Liver (tissue), 8 donors: ENCODE measurements at regions not wholly inside any gene's neighbourhood (a gene's known extent, or its start where the extent isn't known, plus 50 kb on each side); places are given as distances from the start of the nearest gene placed in this dataset.

ENCODE experiments used
- DNase-seq: peaks from one replicate; pipeline ENCODE4 v3.0.0-alpha.2; 2017; ENCODE audit warnings: low spot score
- H3K27ac ChIP-seq, 2 donors: one replicate each; pipeline ENCODE4 v1.7.0; 2013; ENCODE audit warnings: inconsistent platforms in 2 of 2, low read length in 2 of 2, control low read depth in 1 of 2, low read depth in 1 of 2, mild to moderate bottlenecking in 1 of 2
- H3K27me3 ChIP-seq, 4 donors: one replicate each; pipeline versions ENCODE4 v1.6.1 to v1.7.0; 2013; ENCODE audit warnings: low read length in 3 of 4, inconsistent platforms in 1 of 4, mild to moderate bottlenecking in 1 of 4, moderate library complexity in 1 of 4; ENCODE audit not compliant: control insufficient read depth in 4 of 4, insufficient read depth in 4 of 4
- H3K36me3 ChIP-seq, 4 donors: one replicate each; pipeline versions ENCODE4 v1.6.1 to v1.7.0; 2013; ENCODE audit warnings: low read length in 3 of 4, mild to moderate bottlenecking in 3 of 4, low read depth in 1 of 4, moderate library complexity in 1 of 4; ENCODE audit not compliant: control insufficient read depth in 4 of 4, insufficient read depth in 3 of 4
- H3K4me1 ChIP-seq, 4 donors: one replicate each; pipeline versions ENCODE4 v1.6.1 to v1.7.0; 2013; ENCODE audit warnings: low read length in 3 of 4, mild to moderate bottlenecking in 3 of 4, moderate library complexity in 1 of 4; ENCODE audit not compliant: control insufficient read depth in 4 of 4, insufficient read depth in 4 of 4
- H3K4me3 ChIP-seq, 3 donors: one replicate each; pipeline versions ENCODE4 v1.6.1 to v1.7.0; 2013; ENCODE audit warnings: low read length in 3 of 3, control low read depth in 1 of 3, low read depth in 1 of 3, mild to moderate bottlenecking in 1 of 3
- H3K9ac ChIP-seq, 2 donors: one replicate each; pipeline ENCODE4 v1.7.0; 2013; ENCODE audit warnings: low read length in 2 of 2, mild to moderate bottlenecking in 2 of 2, moderate library complexity in 2 of 2, control low read depth in 1 of 2, low read depth in 1 of 2
- H3K9me3 ChIP-seq, 4 donors: one replicate each; pipeline versions ENCODE4 v1.6.1 to v1.7.0; 2013; ENCODE audit warnings: low read length in 3 of 4; ENCODE audit not compliant: control insufficient read depth in 4 of 4
- ATF3 ChIP-seq: IDR thresholded peaks from 2 replicates; pipeline ENCODE4 v1.6.1; 2016; ENCODE audit warnings: antibody characterized with exemption
- EGR1 ChIP-seq, 2 donors: IDR thresholded peaks; 2 replicates each; pipeline ENCODE4 v1.6.1; 2016 to 2018; ENCODE audit warnings: antibody characterized with exemption in 2 of 2, low read depth in 2 of 2
- FOXA1 ChIP-seq: IDR thresholded peaks from 2 replicates; pipeline ENCODE4 v1.6.1; 2016; ENCODE audit warnings: antibody characterized with exemption
- FOXA2 ChIP-seq: IDR thresholded peaks from 2 replicates; pipeline ENCODE4 v1.6.1; 2016; ENCODE audit warnings: antibody characterized with exemption
- GABPA ChIP-seq, 2 donors: IDR thresholded peaks in 1 of 2; conservative IDR thresholded peaks in 1 of 2; 2 replicates each; pipeline ENCODE4 v1.6.1; 2016; ENCODE audit warnings: antibody characterized with exemption in 2 of 2, mild to moderate bottlenecking in 1 of 2, moderate library complexity in 1 of 2
- HNF4A ChIP-seq, 2 donors: conservative IDR thresholded peaks; 2 replicates each; pipeline ENCODE4 v1.6.1; 2016; ENCODE audit warnings: antibody characterized with exemption in 2 of 2, mild to moderate bottlenecking in 2 of 2
- HNF4G ChIP-seq: IDR thresholded peaks from 2 replicates; pipeline ENCODE4 v1.6.1; 2016; ENCODE audit warnings: antibody characterized with exemption
- JUND ChIP-seq, 2 donors: IDR thresholded peaks; 2 replicates each; pipeline ENCODE4 v1.6.1; 2016; ENCODE audit warnings: antibody characterized with exemption in 2 of 2
- MAX ChIP-seq: IDR thresholded peaks from 2 replicates; pipeline ENCODE4 v1.6.1; 2016; ENCODE audit warnings: antibody characterized with exemption
- NR2F2 ChIP-seq: IDR thresholded peaks from 2 replicates; pipeline ENCODE4 v1.6.1; 2016; ENCODE audit warnings: antibody characterized with exemption
- RAD21 ChIP-seq, 2 donors: IDR thresholded peaks; 2 replicates each; pipeline ENCODE4 v1.6.1; 2016; ENCODE audit warnings: antibody characterized with exemption in 2 of 2, mild to moderate bottlenecking in 2 of 2
- RXRA ChIP-seq, 2 donors: IDR thresholded peaks; 2 replicates each; pipeline ENCODE4 v1.6.1; 2017 to 2018; ENCODE audit warnings: antibody characterized with exemption in 2 of 2, mild to moderate bottlenecking in 1 of 2
- SP1 ChIP-seq: IDR thresholded peaks from 2 replicates; pipeline ENCODE4 v1.6.1; 2018; ENCODE audit warnings: antibody characterized with exemption, mild to moderate bottlenecking
- TAF1 ChIP-seq: conservative IDR thresholded peaks from 2 replicates; pipeline ENCODE4 v1.6.1; 2016; ENCODE audit warnings: antibody characterized with exemption, mild to moderate bottlenecking
- YY1 ChIP-seq: IDR thresholded peaks from 2 replicates; pipeline ENCODE4 v1.6.1; 2016; ENCODE audit warnings: antibody characterized with exemption, mild to moderate bottlenecking
- WGBS: extraction: QIAGEN DNeasy Blood & Tissue Kit; methylation state at CpG from one replicate; pipeline ENCODE4 v1.1.7; 2013; 5-methylcytosine and 5-hydroxymethylcytosine counted together
- TF ChIP-seq, protein P1 (sequence below): fragments of 150-350 bp; IDR thresholded peaks from 2 replicates; pipeline ENCODE4 v1.5.1; 2017; ENCODE audit warnings: improper control_type of control experiment, low read depth, low read length; ENCODE audit not compliant: missing input control
- TF ChIP-seq, protein P2 (sequence below): IDR thresholded peaks from 2 replicates; pipeline ENCODE4 v1.6.1; 2016; ENCODE audit warnings: antibody characterized with exemption
- TF ChIP-seq, protein P3 (sequence below): IDR thresholded peaks from 2 replicates; pipeline ENCODE4 v1.6.1; 2016; ENCODE audit warnings: antibody characterized with exemption, mild to moderate bottlenecking
- donor health status: healthy.
- donor health status: healthy.
- donor health status: healthy.
- donor health status: healthy.
- donor health status: healthy.

DNA sequence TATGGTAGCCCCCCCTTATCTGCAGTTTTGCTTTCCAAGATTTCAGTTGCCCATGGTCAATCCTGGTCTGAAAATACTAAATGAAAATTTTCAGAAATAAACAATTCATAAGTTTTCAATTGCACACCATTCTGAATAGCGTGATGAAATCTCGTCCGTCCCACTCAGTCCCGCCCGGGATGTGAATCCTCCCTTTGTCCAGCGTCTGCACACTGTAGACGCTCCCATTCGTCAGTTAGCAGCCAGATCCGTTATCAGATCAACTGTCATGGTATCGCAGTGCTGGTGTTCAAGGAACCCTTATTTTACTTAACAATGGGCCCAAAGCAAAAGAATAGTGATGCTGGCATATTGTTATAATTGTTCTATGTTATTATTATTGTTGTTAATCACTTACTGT lies 98.6 kb downstream of the TMEM215 start:
- Histone ChIP-seq H3K27ac (no peak overlapping the region), H3K9ac (no peak overlapping the region), H3K9me3 (no peaks in the 10 kb centered on the region), H3K36me3 (no peaks in the 10 kb centered on the region), H3K4me3 (no peak overlapping the region), H3K27me3 (no peaks in the 10 kb centered on the region), H3K4me1 (no peaks in the 10 kb centered on the region)
- DNase-seq, result no peak
- no peak for TF ChIP-seq ATF3
- TF ChIP-seq, protein P1, sequence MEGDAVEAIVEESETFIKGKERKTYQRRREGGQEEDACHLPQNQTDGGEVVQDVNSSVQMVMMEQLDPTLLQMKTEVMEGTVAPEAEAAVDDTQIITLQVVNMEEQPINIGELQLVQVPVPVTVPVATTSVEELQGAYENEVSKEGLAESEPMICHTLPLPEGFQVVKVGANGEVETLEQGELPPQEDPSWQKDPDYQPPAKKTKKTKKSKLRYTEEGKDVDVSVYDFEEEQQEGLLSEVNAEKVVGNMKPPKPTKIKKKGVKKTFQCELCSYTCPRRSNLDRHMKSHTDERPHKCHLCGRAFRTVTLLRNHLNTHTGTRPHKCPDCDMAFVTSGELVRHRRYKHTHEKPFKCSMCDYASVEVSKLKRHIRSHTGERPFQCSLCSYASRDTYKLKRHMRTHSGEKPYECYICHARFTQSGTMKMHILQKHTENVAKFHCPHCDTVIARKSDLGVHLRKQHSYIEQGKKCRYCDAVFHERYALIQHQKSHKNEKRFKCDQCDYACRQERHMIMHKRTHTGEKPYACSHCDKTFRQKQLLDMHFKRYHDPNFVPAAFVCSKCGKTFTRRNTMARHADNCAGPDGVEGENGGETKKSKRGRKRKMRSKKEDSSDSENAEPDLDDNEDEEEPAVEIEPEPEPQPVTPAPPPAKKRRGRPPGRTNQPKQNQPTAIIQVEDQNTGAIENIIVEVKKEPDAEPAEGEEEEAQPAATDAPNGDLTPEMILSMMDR, result no peak
- no peak for TF ChIP-seq FOXA1
- TF ChIP-seq SP1, result no peak
- TF ChIP-seq HNF4G, result no peak
- no peak for TF ChIP-seq FOXA2
- TF ChIP-seq, protein P2, sequence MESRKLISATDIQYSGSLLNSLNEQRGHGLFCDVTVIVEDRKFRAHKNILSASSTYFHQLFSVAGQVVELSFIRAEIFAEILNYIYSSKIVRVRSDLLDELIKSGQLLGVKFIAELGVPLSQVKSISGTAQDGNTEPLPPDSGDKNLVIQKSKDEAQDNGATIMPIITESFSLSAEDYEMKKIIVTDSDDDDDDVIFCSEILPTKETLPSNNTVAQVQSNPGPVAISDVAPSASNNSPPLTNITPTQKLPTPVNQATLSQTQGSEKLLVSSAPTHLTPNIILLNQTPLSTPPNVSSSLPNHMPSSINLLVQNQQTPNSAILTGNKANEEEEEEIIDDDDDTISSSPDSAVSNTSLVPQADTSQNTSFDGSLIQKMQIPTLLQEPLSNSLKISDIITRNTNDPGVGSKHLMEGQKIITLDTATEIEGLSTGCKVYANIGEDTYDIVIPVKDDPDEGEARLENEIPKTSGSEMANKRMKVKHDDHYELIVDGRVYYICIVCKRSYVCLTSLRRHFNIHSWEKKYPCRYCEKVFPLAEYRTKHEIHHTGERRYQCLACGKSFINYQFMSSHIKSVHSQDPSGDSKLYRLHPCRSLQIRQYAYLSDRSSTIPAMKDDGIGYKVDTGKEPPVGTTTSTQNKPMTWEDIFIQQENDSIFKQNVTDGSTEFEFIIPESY, result no peak
- TF ChIP-seq, protein P3, sequence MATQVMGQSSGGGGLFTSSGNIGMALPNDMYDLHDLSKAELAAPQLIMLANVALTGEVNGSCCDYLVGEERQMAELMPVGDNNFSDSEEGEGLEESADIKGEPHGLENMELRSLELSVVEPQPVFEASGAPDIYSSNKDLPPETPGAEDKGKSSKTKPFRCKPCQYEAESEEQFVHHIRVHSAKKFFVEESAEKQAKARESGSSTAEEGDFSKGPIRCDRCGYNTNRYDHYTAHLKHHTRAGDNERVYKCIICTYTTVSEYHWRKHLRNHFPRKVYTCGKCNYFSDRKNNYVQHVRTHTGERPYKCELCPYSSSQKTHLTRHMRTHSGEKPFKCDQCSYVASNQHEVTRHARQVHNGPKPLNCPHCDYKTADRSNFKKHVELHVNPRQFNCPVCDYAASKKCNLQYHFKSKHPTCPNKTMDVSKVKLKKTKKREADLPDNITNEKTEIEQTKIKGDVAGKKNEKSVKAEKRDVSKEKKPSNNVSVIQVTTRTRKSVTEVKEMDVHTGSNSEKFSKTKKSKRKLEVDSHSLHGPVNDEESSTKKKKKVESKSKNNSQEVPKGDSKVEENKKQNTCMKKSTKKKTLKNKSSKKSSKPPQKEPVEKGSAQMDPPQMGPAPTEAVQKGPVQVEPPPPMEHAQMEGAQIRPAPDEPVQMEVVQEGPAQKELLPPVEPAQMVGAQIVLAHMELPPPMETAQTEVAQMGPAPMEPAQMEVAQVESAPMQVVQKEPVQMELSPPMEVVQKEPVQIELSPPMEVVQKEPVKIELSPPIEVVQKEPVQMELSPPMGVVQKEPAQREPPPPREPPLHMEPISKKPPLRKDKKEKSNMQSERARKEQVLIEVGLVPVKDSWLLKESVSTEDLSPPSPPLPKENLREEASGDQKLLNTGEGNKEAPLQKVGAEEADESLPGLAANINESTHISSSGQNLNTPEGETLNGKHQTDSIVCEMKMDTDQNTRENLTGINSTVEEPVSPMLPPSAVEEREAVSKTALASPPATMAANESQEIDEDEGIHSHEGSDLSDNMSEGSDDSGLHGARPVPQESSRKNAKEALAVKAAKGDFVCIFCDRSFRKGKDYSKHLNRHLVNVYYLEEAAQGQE, result no peak
- TF ChIP-seq YY1, result no peak
- TF ChIP-seq EGR1 (IDR thresholded peaks at IDR 0.05; ENCODE audit: low read depth in 2 of 2), result no peak
- no peak for TF ChIP-seq RXRA (IDR thresholded peaks at IDR 0.05)
- no peak for TF ChIP-seq RAD21 (IDR thresholded peaks at IDR 0.05)
- no peak for TF ChIP-seq HNF4A (conservative IDR thresholded peaks at IDR 0.05)
- no peak for TF ChIP-seq JUND (IDR thresholded peaks at IDR 0.05)
- no peak for TF ChIP-seq TAF1
- TF ChIP-seq MAX, result no peak
- TF ChIP-seq NR2F2, result no peak
- no peak for TF ChIP-seq GABPA (IDR thresholded peaks at IDR 0.05 in 1 of 2, conservative IDR thresholded peaks at IDR 0.05 in 1 of 2)
- 89% methylated on average over 10 of the region's 10 CpGs for WGBS
